HTR-8/SVneo (cell line): ENCODE measurements at regions not wholly inside any gene's neighbourhood (a gene's known extent, or its start where the extent isn't known, plus 50 kb on each side); places are given as distances from the start of the nearest gene placed in this dataset.

Experiments
- DNase-seq: peaks from one replicate; pipeline ENCODE4 v3.0.0; 2011; ENCODE audit warnings: low spot score, mixed read lengths; ENCODE audit not compliant: insufficient read length
- FAIRE-seq: peaks from 2 replicates; lab custom pipeline; 2011; peaks lifted over from hg19 to GRCh38; lab: Jason Lieb, UNC

DNA sequence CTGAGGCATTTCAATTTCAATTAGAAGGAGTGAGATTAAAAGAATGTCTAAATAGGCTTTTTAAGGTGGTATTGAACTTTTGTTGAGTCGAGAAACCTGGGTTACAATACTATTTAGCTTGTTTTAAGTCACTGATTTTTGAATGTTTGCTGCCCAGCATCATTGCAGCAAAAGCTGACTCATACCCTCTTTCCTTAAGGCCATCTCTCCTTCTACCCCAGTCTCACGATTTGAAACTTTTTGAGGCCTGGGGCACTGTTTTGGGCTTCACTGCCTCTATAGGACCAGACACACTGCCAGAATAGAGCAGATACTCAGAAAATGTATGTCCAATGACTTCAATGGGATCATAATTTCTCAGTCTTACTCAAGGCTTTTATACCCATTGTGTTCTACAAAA lies 319.6 kb upstream of the TGFBR2 start:
- no peak for FAIRE-seq
- no peak for DNase-seq

DNA sequence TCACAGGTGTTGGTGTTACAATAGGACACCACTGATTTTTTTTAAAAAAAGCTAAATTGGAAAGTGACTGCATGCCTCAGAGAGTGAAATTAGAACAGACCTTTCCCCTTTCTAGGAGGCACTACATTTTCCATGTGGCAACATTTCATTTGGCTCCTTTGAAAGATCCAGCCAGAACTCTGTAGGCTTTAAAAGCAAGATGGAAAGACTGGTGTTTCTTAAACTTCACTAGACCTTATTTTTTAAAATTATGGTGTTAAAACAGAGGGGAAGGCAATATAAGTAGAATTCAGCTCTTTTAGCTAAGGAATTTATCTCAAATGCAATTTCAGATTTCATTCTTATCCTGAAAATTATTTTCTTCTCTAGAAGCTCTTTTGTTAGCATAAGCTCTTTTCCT lies 317.6 kb upstream of the TGFBR2 start:
- no peak for DNase-seq
- FAIRE-seq: no peak

DNA sequence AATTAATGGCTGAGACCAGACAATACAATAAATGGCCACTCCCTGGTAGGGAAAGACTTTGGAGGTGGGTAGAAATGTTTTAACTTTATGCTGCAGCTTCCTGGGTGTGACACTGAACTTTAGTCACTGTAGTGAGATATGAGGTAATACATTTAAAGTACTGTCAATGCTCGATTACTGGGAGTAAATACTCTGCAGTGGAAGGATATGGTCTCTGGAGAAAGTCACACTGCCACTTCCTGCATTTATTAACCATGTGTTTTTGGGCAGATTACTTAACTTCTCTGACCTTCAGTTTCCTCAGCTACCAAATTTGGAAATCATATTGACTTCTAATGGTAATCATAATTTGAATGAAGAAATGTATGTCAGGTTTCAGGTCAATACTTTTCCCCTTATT lies 317.1 kb upstream of the TGFBR2 start:
- DNase-seq (no peak), FAIRE-seq (no peak)

DNA sequence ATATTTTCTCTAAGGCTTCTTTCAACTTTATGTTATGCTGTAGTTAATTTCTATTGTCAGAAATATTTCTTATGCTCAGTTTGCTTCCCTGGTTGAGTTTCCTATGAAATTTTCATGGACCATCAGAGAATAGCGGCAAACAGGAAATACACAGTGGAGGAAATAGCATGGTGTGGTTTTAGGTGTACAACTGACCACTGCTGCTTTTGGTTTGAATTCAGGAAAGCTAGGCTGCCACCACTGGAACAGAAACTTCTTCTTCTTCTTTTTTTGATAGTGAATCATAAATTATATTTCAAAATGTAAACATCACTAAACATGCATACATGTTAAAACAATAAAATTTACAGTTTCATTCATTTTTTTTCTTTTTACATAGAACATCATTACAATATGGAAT lies 316.6 kb upstream of the TGFBR2 start:
- FAIRE-seq (no peak), DNase-seq (no peak)

DNA sequence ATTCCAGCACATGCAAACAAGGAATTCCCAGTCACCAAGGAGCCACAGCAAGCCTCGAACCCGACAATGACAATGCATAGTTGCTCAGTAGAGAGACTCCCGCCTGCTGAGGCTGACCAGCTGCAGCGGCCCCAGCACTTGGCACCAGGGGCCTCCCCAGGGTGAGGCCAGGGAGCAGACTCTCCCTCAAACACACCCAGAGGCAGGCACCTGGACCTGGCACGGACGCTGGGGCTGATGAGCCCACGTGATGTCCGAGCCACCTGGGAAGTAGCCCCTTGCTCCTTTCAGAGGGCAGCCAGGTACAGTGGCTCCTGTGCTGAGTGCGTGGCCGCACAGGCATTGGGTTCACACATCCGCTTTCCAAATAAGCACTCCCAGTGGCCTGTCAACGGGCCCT lies 315.9 kb upstream of the TGFBR2 start:
- DNase-seq (no peak), FAIRE-seq (no peak)

DNA sequence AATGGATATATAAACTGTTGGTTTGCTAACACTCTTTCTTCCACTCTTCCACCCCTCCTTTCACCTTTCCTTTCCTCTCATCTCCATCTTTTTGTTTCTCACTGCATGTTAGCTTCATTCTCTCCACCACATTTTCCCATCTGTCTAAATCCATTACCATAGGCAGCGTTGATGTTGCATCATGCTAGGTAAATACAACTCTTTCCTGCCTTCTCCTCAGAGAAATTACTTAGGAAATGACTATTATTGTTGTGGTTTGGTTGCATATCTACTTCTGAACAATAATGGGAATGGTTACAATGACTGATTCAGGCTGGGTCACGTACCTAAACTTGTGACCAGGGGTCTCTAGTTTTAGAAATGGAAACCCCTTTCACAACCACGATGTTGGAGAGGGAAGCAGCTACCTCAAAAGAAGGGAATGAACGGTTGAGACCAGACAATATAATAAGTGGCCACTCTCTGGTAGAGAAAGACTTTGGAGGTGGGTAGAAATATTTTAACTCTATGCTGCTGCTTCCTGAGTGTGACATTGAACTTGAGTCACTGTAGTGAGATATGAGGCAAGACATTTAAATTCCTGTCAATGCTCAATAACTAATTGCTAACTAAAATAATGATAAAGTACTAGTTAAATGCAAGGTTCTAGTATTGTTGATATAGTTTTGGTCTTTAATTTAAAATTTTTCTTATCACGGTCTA lies 314.1 kb upstream of the TGFBR2 start:
- FAIRE-seq: no peak

DNA sequence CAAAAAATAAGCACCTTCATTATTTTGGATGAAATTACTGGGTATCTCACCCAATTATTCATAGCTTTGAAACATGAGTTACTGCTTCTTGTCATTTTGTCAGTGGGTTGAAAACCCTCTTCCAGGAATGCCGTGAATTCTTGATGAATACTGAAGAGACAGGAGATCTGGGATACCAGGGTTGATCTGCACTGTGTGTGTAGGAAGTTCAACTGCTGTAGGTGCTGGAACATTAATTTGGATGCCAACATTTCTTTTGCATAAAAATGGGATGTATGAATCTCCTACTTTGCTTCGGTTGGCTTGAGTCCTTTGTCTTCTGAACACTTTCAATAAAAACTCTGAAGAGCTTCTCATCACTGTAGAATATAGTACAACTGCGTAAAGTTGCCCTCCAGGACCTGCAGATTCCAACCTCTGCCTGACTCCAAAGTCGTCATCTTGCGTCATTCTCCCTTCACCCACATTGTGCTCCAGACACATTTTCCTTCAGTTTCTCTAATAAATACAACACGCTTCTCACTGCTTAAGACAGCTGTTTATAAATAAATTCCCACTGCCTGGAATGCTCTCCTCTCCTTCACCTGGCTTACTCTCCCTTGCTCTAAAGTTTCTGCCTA lies 312.7 kb upstream of the TGFBR2 start:
- DNase-seq: no peak
- no peak for FAIRE-seq

More for the DNA sequence above, 314.1 kb upstream of the TGFBR2 start:
- DNase-seq: no peak

DNA sequence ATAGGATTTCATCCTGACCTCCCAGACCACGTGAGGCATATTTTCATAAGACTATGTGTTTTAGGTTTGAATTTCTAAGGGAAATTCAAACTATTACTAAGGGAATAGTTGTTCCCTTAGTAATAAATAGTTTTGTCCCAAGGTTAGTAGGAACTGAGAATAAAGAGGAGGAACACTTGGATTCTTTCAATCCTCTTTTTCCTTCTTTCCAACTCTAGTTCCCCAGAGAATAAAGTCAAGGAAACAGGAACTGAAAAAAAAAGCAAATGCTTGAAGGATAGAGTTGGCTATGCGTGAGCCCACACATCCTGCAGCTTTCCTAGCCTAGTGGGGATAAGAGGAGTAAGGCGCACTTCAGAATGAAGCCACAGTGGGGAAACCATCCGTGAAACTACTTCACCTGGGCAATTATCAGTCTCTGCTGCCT lies 312.1 kb upstream of the TGFBR2 start:
- no peak for FAIRE-seq
- no peak for DNase-seq

DNA sequence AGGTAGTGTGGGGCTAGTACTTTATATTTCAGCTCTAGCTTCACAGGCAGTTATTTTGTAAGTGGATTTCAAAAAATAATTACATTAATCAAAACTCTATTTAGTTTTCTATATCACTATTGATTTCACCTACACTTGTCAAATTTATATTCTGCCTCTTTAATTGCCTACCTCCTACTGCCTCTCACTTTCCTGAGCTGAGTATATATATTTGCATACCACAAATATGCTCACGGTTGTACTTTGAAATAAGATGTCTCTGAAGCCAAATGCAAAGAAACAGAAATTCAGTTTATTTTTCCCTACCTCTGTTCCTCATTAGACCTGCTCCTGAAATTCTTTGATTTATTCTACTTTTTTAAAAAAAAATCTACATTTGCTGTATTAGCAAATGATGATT lies 309.3 kb upstream of the TGFBR2 start:
- no peak for FAIRE-seq

DNA sequence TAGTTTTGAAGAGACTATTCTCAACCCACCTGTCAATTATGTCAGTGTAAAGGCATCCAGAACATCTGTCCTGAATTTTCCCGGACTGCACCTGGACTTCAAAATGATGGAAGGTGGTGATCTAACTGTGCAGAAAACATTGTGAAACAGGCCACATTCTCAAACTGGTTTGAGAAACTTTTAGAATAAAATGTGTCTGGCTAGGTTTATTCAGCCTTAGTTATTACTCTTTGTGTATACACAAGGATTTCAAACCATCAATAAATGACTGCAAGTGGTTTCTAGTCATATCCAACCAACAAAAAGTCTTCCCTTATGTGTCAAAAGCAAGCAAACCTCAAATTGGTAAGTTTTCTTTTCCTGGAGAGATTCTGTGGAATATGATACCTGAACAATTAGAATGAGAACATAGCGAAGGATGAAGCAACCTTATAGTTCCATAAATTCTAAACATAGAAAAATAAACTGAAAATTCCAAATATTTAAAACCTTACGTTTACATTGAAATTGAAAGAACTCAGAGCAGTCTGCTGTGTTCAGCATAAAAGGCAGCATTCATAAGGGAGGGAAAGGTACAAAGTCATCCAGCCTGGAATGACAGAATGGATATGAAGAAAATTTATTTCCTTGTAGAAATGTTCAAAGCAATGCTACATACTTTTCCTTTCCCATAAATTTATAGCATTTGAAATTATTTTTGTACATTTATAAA lies 306.6 kb upstream of the TGFBR2 start:
- DNase-seq (no peak), FAIRE-seq (no peak)

More for the DNA sequence above, 309.3 kb upstream of the TGFBR2 start:
- DNase-seq: no peak

DNA sequence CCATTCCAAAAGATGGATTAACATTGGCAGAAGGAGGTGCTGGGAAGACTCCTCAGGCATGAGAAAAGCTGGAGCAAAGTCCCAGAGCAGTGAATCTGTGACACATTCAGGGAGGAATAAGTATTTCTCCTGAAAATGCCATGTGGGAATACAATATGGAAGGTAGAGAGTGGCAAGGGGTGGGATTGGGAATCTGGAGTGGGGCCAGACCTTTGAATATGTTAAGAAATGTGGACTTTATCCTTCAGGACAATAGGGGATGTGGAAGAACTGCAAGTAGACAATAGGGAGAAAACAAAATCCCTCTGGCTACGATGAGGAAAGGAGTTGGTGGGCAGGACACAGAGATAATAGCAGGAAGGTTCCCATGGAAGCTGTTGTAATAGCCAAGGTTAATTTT lies 305.6 kb upstream of the TGFBR2 start:
- FAIRE-seq (no peak), DNase-seq (no peak)

DNA sequence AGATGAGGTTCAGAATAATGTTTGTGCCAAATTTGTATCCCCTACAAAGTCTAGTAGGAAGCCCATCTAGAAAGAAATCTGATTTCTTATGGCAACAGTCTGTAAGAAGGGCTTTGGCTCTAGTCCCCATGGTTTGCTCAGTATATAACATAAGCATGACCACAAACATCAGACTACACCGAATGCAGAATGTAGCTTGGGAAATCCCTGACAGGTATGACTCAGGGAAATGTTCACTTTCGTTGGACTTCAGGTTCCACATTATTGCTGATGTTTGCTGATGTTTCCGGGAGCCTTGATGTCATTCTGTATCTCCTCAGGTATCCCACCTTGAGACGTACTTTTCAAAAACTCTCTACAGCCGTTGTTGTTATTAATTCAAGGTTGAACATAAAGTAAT lies 304.4 kb upstream of the TGFBR2 start:
- FAIRE-seq: no peak
- DNase-seq: no peak

DNA sequence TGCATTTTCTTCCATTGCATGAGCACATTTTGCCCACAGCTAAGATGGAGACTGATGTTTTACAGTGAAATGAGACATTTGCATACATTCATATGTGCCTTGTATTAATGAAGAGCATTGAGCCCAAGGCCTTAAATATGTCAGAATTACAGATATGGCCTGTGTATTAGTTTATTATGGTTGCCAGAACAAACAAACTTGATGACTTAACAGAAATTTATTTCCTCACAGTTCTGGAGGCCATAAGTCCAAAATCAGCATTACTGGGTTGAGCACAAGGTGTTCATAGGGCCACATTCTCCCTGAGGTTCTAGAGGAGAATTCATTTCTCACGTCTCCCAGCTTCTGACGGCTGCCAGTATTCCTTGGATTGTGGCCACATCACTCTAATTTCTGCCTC lies 302.6 kb upstream of the TGFBR2 start:
- no peak for FAIRE-seq
- no peak for DNase-seq

DNA sequence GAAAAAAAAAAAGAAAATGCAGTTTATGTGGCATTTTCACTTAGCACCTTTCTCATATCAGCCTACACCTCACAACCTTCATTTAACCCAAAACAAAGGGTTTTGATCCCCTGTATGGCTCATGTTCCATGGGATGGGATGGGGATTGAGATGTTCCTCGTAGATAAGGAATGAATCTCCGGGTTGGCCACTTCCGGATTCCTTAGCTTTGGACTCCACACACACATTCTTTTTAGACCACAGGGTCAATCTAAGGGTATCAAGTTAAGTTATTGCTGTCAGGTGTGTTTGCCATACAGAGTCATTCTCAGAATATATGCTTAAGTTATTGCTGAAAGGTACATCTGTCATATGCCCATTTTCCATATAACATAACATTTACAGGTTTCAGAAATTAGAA lies 301.4 kb upstream of the TGFBR2 start:
- no peak for DNase-seq
- no peak for FAIRE-seq

DNA sequence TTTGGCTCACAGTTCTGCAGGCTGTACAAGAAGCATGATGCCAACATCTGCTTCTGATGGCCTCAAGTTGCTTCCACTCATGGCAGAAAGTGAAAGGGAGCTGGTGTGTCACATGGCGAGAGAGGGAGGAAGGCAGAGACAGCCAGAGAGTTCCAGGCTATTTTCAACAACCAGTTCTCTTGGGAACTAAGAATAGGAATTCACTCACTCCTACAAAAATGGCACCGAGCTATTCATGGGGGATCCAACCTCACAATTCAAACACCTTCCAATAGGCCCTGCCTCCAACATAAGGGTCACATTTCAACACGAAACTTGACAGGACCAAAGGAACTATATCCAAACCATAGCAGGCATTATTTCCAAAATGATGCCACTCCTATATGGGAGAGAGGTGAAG lies 299.5 kb upstream of the TGFBR2 start:
- FAIRE-seq: no peak
- no peak for DNase-seq

DNA sequence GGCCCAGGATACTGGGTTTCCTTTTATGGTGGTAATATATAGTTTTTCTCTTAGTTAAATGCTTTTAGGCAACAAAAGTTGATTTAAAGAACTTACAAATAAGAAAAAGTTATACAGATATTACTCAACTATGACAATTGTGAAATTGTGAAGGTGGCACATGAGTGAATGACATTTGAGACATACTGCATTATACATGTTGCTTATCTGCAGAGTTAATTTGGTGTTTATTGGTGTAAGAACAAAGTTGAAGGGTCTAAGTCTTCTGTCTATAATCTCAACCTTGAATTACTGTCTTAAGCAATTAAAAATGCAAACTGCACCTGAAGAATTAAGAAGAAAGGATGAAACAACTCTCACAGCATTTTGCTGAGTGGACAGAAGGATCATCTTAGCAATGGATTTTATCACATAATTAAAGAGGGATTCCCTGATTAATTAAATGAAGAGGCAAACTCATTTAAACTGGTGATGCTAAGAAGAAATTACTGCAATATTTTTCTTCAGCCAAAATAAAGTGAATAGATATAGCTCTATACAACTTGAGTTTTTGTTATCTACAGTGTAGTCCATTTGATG lies 298.9 kb upstream of the TGFBR2 start:
- FAIRE-seq (no peak), DNase-seq (no peak)

DNA sequence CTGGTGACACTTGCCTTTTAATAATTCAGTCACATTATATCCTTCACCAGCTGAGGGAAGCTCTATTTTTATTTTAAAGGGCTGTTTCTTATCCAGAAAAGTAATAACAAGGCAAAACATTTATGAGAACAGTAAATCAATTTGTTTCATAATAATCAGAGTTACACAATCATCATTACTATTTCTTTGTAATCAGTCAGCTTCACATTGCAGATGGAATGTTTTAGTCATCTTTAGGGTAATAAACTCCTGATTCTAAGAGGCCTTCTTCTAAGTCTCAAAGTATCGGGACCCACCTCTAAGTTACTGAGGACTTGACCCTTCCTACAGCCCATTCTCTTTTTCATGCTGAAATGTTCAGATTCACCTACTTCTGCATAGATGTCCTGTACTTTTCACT lies 298.3 kb upstream of the TGFBR2 start:
- no peak for FAIRE-seq
- DNase-seq: no peak

DNA sequence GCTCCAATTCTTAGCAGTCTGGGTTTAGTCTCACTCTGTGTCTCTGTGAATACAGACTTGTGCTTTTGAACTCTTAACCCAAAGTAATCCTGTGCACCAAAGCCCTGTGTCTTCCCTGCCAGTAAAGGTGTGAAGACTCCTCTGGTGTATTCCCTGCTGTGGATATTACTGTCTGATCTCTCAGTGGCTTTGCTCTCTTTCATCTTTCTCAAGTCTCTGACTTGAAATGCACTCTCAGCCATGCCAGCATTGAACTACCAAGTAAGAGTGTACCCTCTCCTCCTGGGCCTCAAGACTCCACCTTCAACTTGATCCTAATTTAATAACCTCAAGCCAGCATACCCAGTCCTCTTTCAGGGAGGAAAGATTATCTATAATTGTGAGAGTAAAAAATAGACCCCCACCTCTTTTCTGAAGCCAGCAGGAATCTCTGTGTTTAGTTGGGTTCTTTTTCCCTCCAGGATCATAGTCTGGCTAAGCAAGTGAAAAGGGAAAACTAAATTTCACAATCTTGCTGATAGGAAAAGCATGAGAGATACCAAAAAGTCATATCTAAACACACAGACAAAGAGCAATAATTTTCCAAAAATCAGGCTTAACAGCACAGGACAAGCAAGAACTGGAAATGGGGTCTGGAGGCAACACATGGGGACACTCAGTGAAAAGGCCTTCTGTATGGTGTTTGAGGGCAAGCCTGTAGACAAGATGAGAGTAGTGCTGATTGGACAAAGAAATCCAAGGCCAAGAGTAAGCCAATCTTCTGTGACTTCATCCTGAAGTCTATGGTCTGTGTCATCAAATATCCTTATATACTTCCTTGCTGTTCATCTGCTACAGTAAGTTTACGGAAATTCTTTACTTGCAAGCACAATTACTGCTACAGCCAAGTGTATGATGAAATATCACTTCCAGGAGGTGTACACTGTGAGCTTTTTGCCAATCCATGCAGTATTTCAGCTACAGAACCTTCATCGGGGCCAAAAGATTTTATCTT lies 296.1 kb upstream of the TGFBR2 start:
- FAIRE-seq: no peak

DNA sequence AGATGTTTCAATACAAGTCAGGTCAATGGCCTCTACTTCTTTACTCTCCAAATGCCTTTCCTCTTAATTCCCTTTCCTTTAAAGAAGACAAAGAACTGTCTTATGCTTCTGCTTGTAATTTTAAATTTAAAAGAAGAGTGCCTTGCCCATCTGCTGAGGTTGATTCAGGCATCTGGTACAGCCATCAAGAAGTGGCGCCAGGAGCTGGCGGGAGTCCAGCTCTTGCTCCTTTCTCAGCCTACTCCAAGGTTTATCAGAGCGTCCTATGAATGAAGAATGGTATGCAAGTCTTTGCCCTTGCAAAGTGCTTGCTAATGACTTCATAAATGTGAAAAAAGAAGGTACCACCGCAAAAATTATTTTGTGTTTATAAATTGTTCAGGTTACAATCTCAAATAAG lies 294.6 kb upstream of the TGFBR2 start:
- FAIRE-seq (no peak), DNase-seq (no peak)

More for the DNA sequence above, 296.1 kb upstream of the TGFBR2 start:
- DNase-seq: no peak

DNA sequence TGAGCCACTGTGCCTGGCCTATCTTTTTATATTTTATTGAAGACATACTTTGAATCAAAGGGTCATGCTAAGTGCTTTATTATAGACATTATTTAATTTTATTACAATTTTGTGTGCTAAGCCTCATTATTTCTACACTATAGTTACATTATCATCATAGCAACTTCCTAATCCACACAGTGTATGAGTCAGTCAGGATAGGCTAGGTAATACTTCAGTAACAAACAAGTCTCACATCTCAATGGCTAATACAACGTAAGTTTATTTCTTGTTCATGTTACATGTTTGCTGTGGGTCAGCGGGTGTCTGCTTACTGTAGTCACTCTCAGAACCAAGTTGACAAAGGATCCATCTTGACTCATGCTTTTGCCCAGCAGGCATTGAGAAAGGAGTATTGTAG lies 292.6 kb upstream of the TGFBR2 start:
- DNase-seq: no peak
- peak; percentile 9 for FAIRE-seq
